NCI-H1048 (cell line): ENCODE measurements at regions not wholly inside any gene's neighbourhood (a gene's known extent, or its start where the extent isn't known, plus 50 kb on each side); places are given as distances from the start of the nearest gene placed in this dataset.

Experiments
- DNase-seq: peaks from one replicate; lab custom pipeline; 2025; lab: John Stamatoyannopoulos, UW

GRCh38 chr21:35896060-35896459 lies 164.3 kb downstream of the SETD4 start:
- DNase-seq, result no peak

GRCh38 chr21:35895598-35895997 lies 164.7 kb downstream of the SETD4 start:
- DNase-seq, result no peak

GRCh38 chr21:35893156-35893555 lies 167.2 kb downstream of the SETD4 start:
- no peak for DNase-seq

GRCh38 chr21:35886887-35887286 lies 173.4 kb downstream of the SETD4 start:
- DNase-seq, result no peak

- DNase-seq, result no peak
Observed at GRCh38 chr21:35885942-35886541, 174.3 kb downstream of the SETD4 start.

- DNase-seq, result no peak
Observed at GRCh38 chr21:35882791-35883240, 177.5 kb downstream of the SETD4 start.

- no peak for DNase-seq
Observed at GRCh38 chr21:35873441-35873840, 186.9 kb downstream of the SETD4 start.

GRCh38 chr21:35871906-35872305 lies 188.4 kb downstream of the SETD4 start:
- DNase-seq, result no peak

GRCh38 chr21:35868869-35869223 lies 191.5 kb downstream of the SETD4 start:
- no peak for DNase-seq

GRCh38 chr21:35868005-35868868 lies 192.1 kb downstream of the SETD4 start:
- no peak for DNase-seq

- no peak for DNase-seq
Observed at GRCh38 chr21:35864039-35864438, 196.3 kb downstream of the SETD4 start.

- DNase-seq, result no peak
Observed at GRCh38 chr21:35862969-35863368, 197.4 kb downstream of the SETD4 start.

GRCh38 chr21:35861661-35862060 lies 198.7 kb downstream of the SETD4 start:
- no peak for DNase-seq

- DNase-seq, result no peak
Observed at GRCh38 chr21:35860189-35860869, 200.0 kb downstream of the SETD4 start.

GRCh38 chr21:35859677-35860076 lies 200.6 kb downstream of the SETD4 start:
- no peak for DNase-seq

GRCh38 chr21:35857095-35857494 lies 203.2 kb downstream of the SETD4 start:
- DNase-seq, result no peak

GRCh38 chr21:35855484-35855883 lies 204.8 kb downstream of the SETD4 start:
- DNase-seq, result no peak

- no peak for DNase-seq
Observed at GRCh38 chr21:35854281-35854680, 206.0 kb downstream of the SETD4 start.

GRCh38 chr21:35853321-35854239 lies 206.7 kb downstream of the SETD4 start:
- no peak for DNase-seq

- no peak for DNase-seq
Observed at GRCh38 chr21:35852820-35853219, 207.5 kb downstream of the SETD4 start.

GRCh38 chr21:35850542-35851103 lies 209.7 kb downstream of the SETD4 start:
- DNase-seq, result no peak

GRCh38 chr21:35850029-35850428 lies 210.3 kb downstream of the SETD4 start:
- DNase-seq, result no peak
